Stimulated activated memory B cell treated with anti-CD40 and anti-IgM and Interleukin-4, amounts not matched to agents 10 μg/mL and 1 μg/mL and 100 μg/mL, for 72 hours (primary cell): ENCODE measurements at regions not wholly inside any gene's neighbourhood (a gene's known extent, or its start where the extent isn't known, plus 50 kb on each side); places are given as distances from the start of the nearest gene placed in this dataset.
"Not testable (repeated sequence)": the region's sequence is repeated elsewhere in the genome, so short reads cannot be mapped to it uniquely, and the experiment has no call there.

Source experiments
- ATAC-seq: fragments of 150-1000 bp; cut with Tn5 transposase; 2 replicates; pipeline ENCODE4 v1.10.0; 2021
- H3K27ac Mint-ChIP-seq: one replicate; pipeline ENCODE4 v1.8.0; 2022; ENCODE audit warnings: mild to moderate bottlenecking, mixed read lengths
- H3K27me3 Mint-ChIP-seq: one replicate; pipeline ENCODE4 v1.8.0; 2022; ENCODE audit warnings: mixed read lengths
- H3K36me3 Mint-ChIP-seq: one replicate; pipeline ENCODE4 v1.8.0; 2022; ENCODE audit warnings: mixed read lengths
- H3K4me1 Mint-ChIP-seq: one replicate; pipeline ENCODE4 v1.8.0; 2022; ENCODE audit warnings: mixed read lengths
- H3K4me3 Mint-ChIP-seq: one replicate; pipeline ENCODE4 v1.8.0; 2022; ENCODE audit warnings: mild to moderate bottlenecking, moderate library complexity, mixed read lengths
- H3K9me3 Mint-ChIP-seq: one replicate; pipeline ENCODE4 v1.8.0; 2022; ENCODE audit warnings: mixed read lengths

DNA sequence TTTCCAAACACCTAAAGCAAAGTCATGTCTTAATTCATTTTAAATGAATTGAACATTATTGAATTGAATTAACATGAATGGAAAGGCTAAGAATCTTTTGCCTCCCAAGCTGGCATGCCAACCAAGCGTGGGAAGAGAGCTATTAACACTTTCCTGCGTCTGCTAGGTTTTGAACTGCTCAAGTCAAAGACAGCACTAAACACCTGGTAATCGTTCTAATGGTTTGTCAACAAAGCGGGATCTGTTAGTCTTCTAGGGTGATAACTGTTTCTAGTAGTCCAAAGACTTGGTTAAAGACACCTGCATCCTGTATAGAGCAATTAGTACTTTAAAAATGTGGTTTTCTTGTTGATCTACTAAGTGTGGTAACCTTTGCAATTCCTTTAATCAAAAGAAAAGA is 164.2 kb upstream of the HMGA2 start:
- no peaks in the 10 kb centered on the region for H3K36me3 Mint-ChIP-seq
- peaks cover 14% of the 10 kb centered on the region for H3K9me3 Mint-ChIP-seq
- no peaks in the 10 kb centered on the region for H3K4me1 Mint-ChIP-seq
- H3K4me3 Mint-ChIP-seq: no peak overlapping the region
- H3K27me3 Mint-ChIP-seq: peaks cover 7% of the 10 kb centered on the region
- no peak for ATAC-seq
- H3K27ac Mint-ChIP-seq: no peak overlapping the region

DNA sequence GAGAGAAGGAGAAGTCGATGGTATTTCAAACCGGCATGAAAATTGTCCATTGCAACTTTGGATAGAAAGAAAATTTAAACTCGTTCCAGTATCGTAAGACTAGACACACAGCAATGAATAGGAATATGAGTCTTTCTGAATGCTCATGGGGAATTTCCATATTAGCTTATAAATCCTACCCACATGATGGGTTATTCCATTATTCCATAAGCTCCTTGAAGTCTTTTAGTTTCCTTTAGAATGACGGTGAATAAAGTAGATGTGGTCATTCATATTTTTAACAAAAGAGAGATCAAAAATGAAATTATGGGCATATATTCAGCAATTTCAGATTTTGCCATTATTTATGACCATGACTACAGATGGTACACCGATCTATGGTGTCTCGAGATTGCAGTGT is 163.4 kb upstream of the HMGA2 start:
- Mint-ChIP-seq H3K36me3 (no peaks in the 10 kb centered on the region), H3K27ac (no peak overlapping the region), H3K4me1 (no peaks in the 10 kb centered on the region), H3K27me3 (peaks cover 7% of the 10 kb centered on the region), H3K9me3 (peaks cover 19% of the 10 kb centered on the region), H3K4me3 (no peak overlapping the region)
- no peak for ATAC-seq

GRCh38 chr12:65662590-65662989 is 161.7 kb upstream of the HMGA2 start:
- ATAC-seq: no peak
- Mint-ChIP-seq H3K4me1 (no peaks in the 10 kb centered on the region), H3K27me3 (no peaks in the 10 kb centered on the region), H3K9me3 (peaks cover 19% of the 10 kb centered on the region), H3K4me3 (no peak overlapping the region), H3K36me3 (no peaks in the 10 kb centered on the region), H3K27ac (no peak overlapping the region)

DNA sequence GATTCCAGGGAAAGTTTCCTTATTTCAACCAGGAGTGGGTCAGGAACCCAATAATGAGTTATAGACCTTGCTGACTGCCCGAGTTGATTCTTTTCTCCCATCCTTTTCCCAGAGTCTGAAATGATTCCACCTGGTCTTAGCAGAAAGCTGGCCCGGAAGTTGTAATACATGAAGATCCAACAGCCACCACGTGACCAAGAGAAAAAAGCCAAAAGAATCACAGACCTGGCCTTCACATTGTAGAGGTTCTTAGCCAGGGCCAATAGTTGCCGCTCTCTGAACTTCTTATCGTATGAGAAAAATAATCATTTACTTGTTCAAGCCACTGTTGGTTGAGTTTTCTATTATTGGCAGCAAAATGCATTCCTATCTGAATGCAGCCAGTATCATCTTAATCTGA is 161.2 kb upstream of the HMGA2 start:
- Mint-ChIP-seq H3K4me1 (no peaks in the 10 kb centered on the region), H3K27ac (no peak overlapping the region), H3K27me3 (no peaks in the 10 kb centered on the region), H3K4me3 (no peak overlapping the region), H3K36me3 (no peaks in the 10 kb centered on the region), H3K9me3 (peaks cover 19% of the 10 kb centered on the region)
- no peak for ATAC-seq

- H3K4me3 Mint-ChIP-seq: no peak overlapping the region
- peaks cover 19% of the 10 kb centered on the region for H3K9me3 Mint-ChIP-seq
- no peak for ATAC-seq
Observed at GRCh38 chr12:65663648-65664047, 160.6 kb upstream of the HMGA2 start.

DNA sequence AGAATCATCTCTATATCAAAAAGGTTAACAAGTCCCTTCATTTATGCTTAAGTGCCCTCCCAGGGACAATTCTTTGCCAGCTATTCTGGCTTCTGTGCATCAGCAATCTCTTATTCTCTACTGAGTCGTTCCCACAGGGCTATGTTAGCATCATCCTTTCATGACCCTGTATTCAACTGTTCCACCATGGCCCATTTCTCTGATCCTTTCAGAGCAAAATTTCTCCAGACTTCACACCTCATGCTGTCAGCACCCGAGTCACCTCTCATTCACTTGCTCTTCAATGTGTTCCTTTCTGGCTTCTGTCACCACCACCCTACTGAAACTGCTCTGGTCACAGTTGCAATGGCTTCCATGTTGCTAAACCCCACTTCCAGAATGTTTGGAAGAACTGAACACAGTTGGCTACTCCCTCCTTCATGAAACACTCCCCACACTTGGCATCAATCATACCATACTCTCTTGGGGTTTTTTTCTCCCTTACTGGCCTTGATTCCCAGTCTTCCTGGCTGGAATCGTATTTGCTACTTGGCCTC is 159.5 kb upstream of the HMGA2 start:
- Mint-ChIP-seq H3K36me3 (no peaks in the 10 kb centered on the region), H3K27me3 (peaks cover 8% of the 10 kb centered on the region), H3K4me3 (no peak overlapping the region), H3K27ac (no peak overlapping the region), H3K4me1 (no peaks in the 10 kb centered on the region), H3K9me3 (peaks cover 12% of the 10 kb centered on the region)
- ATAC-seq: no peak

More at GRCh38 chr12:65663648-65664047, 160.6 kb upstream of the HMGA2 start:
- H3K36me3 Mint-ChIP-seq: no peaks in the 10 kb centered on the region
- H3K27ac Mint-ChIP-seq: no peak overlapping the region
- no peaks in the 10 kb centered on the region for H3K27me3 Mint-ChIP-seq
- no peaks in the 10 kb centered on the region for H3K4me1 Mint-ChIP-seq

- Mint-ChIP-seq H3K4me1 (no peaks in the 10 kb centered on the region), H3K4me3 (no peak overlapping the region), H3K9me3 (peaks cover 12% of the 10 kb centered on the region), H3K36me3 (no peaks in the 10 kb centered on the region), H3K27ac (no peak overlapping the region), H3K27me3 (peaks cover 8% of the 10 kb centered on the region)
- no peak for ATAC-seq
Observed at GRCh38 chr12:65665817-65666216, 158.5 kb upstream of the HMGA2 start.

GRCh38 chr12:65666876-65667275 is 157.4 kb upstream of the HMGA2 start:
- ATAC-seq: no peak
- Mint-ChIP-seq H3K9me3 (peaks cover 12% of the 10 kb centered on the region), H3K36me3 (no peaks in the 10 kb centered on the region), H3K27ac (no peak overlapping the region), H3K27me3 (peaks cover 8% of the 10 kb centered on the region), H3K4me1 (no peaks in the 10 kb centered on the region), H3K4me3 (no peak overlapping the region)

- peaks cover 12% of the 10 kb centered on the region for H3K9me3 Mint-ChIP-seq
- peaks cover 8% of the 10 kb centered on the region for H3K27me3 Mint-ChIP-seq
- no peak overlapping the region for H3K4me3 Mint-ChIP-seq
- H3K36me3 Mint-ChIP-seq: no peaks in the 10 kb centered on the region
- H3K4me1 Mint-ChIP-seq: no peaks in the 10 kb centered on the region
- H3K27ac Mint-ChIP-seq: no peak overlapping the region
- ATAC-seq: no peak
Observed at GRCh38 chr12:65667932-65668331, 156.4 kb upstream of the HMGA2 start.

- Mint-ChIP-seq H3K9me3 (peaks cover 8% of the 10 kb centered on the region), H3K36me3 (no peaks in the 10 kb centered on the region)
Observed at GRCh38 chr12:65668981-65669695, 155.1 kb upstream of the HMGA2 start.

DNA sequence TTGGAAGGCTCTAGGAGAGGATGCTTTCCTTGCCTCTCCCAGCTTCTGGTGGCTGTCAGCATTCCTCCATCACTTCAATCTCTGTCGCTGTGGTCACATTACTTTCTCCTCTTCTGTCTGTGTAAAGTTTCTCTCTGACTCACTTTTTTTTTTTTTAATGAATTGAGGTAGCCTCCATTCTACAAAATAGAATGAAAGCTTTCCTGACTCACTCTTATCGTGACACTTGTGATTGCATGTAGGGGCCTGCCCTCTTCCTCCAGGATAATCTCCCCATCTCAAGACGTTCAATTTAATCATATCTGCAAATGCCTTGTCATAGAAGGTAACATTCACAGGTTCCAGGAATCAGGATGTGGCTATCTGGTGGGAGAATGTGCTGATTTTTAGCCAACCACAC is 153.5 kb upstream of the HMGA2 start:
- Mint-ChIP-seq H3K4me3 (no peak overlapping the region), H3K27ac (no peak overlapping the region), H3K9me3 (no peaks in the 10 kb centered on the region), H3K27me3 (peaks cover 8% of the 10 kb centered on the region), H3K4me1 (no peaks in the 10 kb centered on the region), H3K36me3 (no peaks in the 10 kb centered on the region)
- no peak for ATAC-seq

More at GRCh38 chr12:65668981-65669695, 155.1 kb upstream of the HMGA2 start:
- Mint-ChIP-seq H3K4me3 (no peak overlapping the region), H3K27ac (no peak overlapping the region), H3K4me1 (no peaks in the 10 kb centered on the region), H3K27me3 (peaks cover 8% of the 10 kb centered on the region)
- no peak for ATAC-seq

- Mint-ChIP-seq H3K27me3 (peaks cover 8% of the 10 kb centered on the region), H3K9me3 (no peaks in the 10 kb centered on the region), H3K4me3 (no peak overlapping the region), H3K4me1 (no peaks in the 10 kb centered on the region), H3K36me3 (no peaks in the 10 kb centered on the region), H3K27ac (no peak overlapping the region)
- ATAC-seq: no peak
Observed at GRCh38 chr12:65672441-65672840, 151.8 kb upstream of the HMGA2 start.

DNA sequence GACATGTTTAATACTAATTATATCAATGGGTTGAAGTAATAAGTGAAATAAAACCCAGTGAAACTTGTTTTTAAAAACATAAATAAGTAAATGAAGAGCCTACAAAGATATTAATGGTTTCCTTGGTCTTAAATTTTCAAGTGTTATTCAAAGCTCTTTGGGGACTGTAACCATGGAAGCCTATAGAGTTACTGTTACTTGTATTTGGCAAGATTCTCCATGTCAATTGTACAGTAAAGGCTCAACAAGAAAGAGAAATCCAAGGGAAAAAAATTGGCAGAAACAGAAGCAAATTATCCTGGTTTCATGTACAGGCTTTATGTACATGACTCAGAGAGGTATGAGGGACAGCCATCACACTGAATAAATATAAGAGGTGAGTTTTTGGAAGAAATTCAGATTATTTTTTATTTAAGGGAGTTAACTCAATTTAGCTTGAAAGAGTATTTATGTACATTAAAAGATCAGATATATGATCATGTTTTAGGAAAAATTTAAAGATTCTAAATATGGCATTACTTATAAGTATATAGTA is 151.1 kb upstream of the HMGA2 start:
- Mint-ChIP-seq H3K9me3 (no peaks in the 10 kb centered on the region), H3K4me1 (no peaks in the 10 kb centered on the region), H3K27ac (no peak overlapping the region), H3K27me3 (peaks cover 8% of the 10 kb centered on the region), H3K4me3 (no peak overlapping the region), H3K36me3 (no peaks in the 10 kb centered on the region)
- ATAC-seq: no peak

DNA sequence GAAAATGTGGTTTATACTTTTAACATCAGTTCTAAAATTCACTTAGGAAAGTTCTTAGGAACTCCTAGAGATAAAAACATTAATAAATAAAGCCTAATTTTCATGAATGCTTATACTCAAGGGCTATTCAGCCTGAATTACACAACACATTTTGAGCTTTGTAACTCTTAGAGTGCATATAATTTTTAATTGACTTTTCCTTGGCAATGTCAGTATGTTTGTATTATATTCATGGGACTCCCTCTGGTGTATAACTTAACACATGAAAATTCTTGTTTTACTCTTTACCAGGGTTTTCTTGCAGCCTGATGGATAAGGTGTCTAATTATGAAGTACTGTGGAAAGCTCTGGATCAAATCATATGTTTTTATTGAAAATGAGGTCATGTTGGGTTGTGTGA is 150.6 kb upstream of the HMGA2 start:
- Mint-ChIP-seq H3K36me3 (no peaks in the 10 kb centered on the region), H3K4me1 (no peaks in the 10 kb centered on the region), H3K4me3 (no peak overlapping the region), H3K9me3 (no peaks in the 10 kb centered on the region), H3K27me3 (peaks cover 8% of the 10 kb centered on the region), H3K27ac (no peak overlapping the region)
- ATAC-seq: no peak

DNA sequence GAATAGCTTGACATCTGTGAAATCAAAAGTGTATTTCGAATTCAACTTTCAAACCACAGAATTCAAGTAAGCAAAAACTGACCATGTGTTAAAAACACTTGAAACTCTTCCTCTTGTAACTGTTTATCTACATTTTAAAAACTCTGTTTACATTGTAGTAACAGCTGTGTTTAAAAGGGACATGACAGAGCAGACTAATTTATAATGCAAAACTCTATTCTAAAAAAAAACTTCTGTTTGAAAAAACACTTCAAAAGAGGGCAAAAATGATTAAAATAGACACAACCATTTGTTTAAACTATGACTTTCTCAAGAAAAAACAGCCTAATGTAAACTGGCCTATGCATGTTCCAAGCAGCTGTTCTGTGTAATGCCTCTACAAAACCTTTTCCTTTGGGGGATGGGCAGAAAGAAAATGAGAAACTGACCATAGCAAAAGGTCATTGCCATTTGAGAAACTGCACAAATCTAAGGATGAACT is 149.1 kb upstream of the HMGA2 start:
- Mint-ChIP-seq H3K4me1 (no peaks in the 10 kb centered on the region), H3K27ac (no peak overlapping the region), H3K36me3 (no peaks in the 10 kb centered on the region), H3K4me3 (no peak overlapping the region), H3K9me3 (no peaks in the 10 kb centered on the region), H3K27me3 (no peaks in the 10 kb centered on the region)
- ATAC-seq: no peak

GRCh38 chr12:65678172-65678571 is 146.1 kb upstream of the HMGA2 start:
- H3K9me3 Mint-ChIP-seq, H3K4me3 Mint-ChIP-seq, H3K27ac Mint-ChIP-seq, H3K4me1 Mint-ChIP-seq, H3K36me3 Mint-ChIP-seq, H3K27me3 Mint-ChIP-seq, ATAC-seq: not testable (repeated sequence)
